Trophoblast cell (in vitro differentiated cells and primary cell): ENCODE measurements at regions not wholly inside any gene's neighbourhood (a gene's known extent, or its start where the extent isn't known, plus 50 kb on each side); places are given as distances from the start of the nearest gene placed in this dataset.

Source experiments
- DNase-seq, 2 donors: peaks; one replicate each; pipeline ENCODE4 v3.0.0-alpha.2; 2016
- H2AFZ ChIP-seq: 2 replicates; pipeline ENCODE4 v1.6.1; 2013; ENCODE audit warnings: low read length, moderate library complexity, mild to moderate bottlenecking; ENCODE audit not compliant: insufficient read depth, poor library complexity
- H2AK5ac ChIP-seq: 2 replicates; pipeline ENCODE4 v1.6.1; 2013; ENCODE audit warnings: mild to moderate bottlenecking, low read length
- H2BK120ac ChIP-seq: 2 replicates; pipeline ENCODE4 v1.6.1; 2013; ENCODE audit warnings: low read length, mild to moderate bottlenecking, moderate library complexity; ENCODE audit not compliant: insufficient read depth, poor library complexity
- H2BK12ac ChIP-seq: 2 replicates; pipeline ENCODE4 v1.6.1; 2013; ENCODE audit warnings: mild to moderate bottlenecking, low read length, moderate library complexity
- H2BK5ac ChIP-seq: 2 replicates; pipeline ENCODE4 v1.6.1; 2013; ENCODE audit warnings: low read length, low read depth, moderate library complexity, mild to moderate bottlenecking; ENCODE audit not compliant: poor library complexity
- H3K14ac ChIP-seq: 2 replicates; pipeline ENCODE4 v1.6.1; 2013; ENCODE audit warnings: mild to moderate bottlenecking, low read length
- H3K18ac ChIP-seq: 2 replicates; pipeline ENCODE4 v1.6.1; 2013; ENCODE audit warnings: mild to moderate bottlenecking, low read length
- H3K23ac ChIP-seq: 2 replicates; pipeline ENCODE4 v1.6.1; 2013; ENCODE audit warnings: low read length
- H3K27ac ChIP-seq: 2 replicates; pipeline ENCODE4 v1.5.1; 2013; ENCODE audit warnings: low read depth, mild to moderate bottlenecking, inconsistent platforms, low read length, moderate library complexity
- H3K27me3 ChIP-seq: 2 replicates; pipeline ENCODE4 v1.6.1; 2013; ENCODE audit warnings: inconsistent platforms, mild to moderate bottlenecking, low read length, moderate library complexity; ENCODE audit not compliant: insufficient read depth
- H3K36me3 ChIP-seq, 2 experiments: 1 replicate in 1 of 2; 2 replicates in 1 of 2; pipeline ENCODE4 v1.6.1; 2013; ENCODE audit warnings: low read length in 2 of 2, mild to moderate bottlenecking in 2 of 2, moderate library complexity in 1 of 2; ENCODE audit not compliant: insufficient read depth in 2 of 2, control insufficient read depth in 1 of 2
- H3K4ac ChIP-seq: 2 replicates; pipeline ENCODE4 v1.6.1; 2013; ENCODE audit warnings: low read depth, mild to moderate bottlenecking, low read length, moderate library complexity
- H3K4me1 ChIP-seq, 2 experiments: 1 replicate in 1 of 2; 2 replicates in 1 of 2; pipeline ENCODE4 v1.6.1; 2013; ENCODE audit warnings: low read length in 2 of 2, mild to moderate bottlenecking in 2 of 2, moderate library complexity in 1 of 2; ENCODE audit not compliant: insufficient read depth in 2 of 2, control insufficient read depth in 1 of 2
- H3K4me2 ChIP-seq: 2 replicates; pipeline ENCODE4 v1.6.1; 2013; ENCODE audit warnings: inconsistent platforms, mild to moderate bottlenecking, low read length, moderate library complexity
- H3K4me3 ChIP-seq: 2 replicates; pipeline ENCODE4 v1.5.1; 2013; ENCODE audit warnings: mild to moderate bottlenecking, low read depth, low read length, inconsistent platforms
- H3K79me1 ChIP-seq: one replicate; pipeline ENCODE4 v1.6.1; 2013; ENCODE audit warnings: low read length
- H3K79me2 ChIP-seq: 2 replicates; pipeline ENCODE4 v1.6.1; 2013; ENCODE audit warnings: low read length, mild to moderate bottlenecking; ENCODE audit not compliant: control insufficient read depth, insufficient read depth, poor library complexity
- H3K9ac ChIP-seq: 2 replicates; pipeline ENCODE4 v1.6.1; 2013; ENCODE audit warnings: mild to moderate bottlenecking, low read length
- H3K9me3 ChIP-seq: 2 replicates; pipeline ENCODE4 v1.6.1; 2013; ENCODE audit warnings: low read depth, mild to moderate bottlenecking, control low read depth, inconsistent platforms, low read length; ENCODE audit not compliant: insufficient read depth
- H4K12ac ChIP-seq: 2 replicates; pipeline ENCODE4 v1.6.1; 2013; ENCODE audit warnings: low read depth, mild to moderate bottlenecking, low read length, moderate library complexity
- H4K8ac ChIP-seq: 2 replicates; pipeline ENCODE4 v1.6.1; 2013; ENCODE audit warnings: low read depth, mild to moderate bottlenecking, low read length, moderate library complexity
- H4K91ac ChIP-seq: one replicate; pipeline ENCODE4 v1.6.1; 2013; ENCODE audit warnings: low read depth, mild to moderate bottlenecking, low read length, moderate library complexity
- WGBS: extraction: QIAGEN DNeasy Blood & Tissue Kit; methylation state at CpG from one replicate; pipeline ENCODE4 v1.1.7; 2013; ENCODE audit warnings: missing lambda C conversion rate; ENCODE audit not compliant: insufficient read length, insufficient coverage; ENCODE audit errors: extremely low coverage; 5-methylcytosine and 5-hydroxymethylcytosine counted together

DNA sequence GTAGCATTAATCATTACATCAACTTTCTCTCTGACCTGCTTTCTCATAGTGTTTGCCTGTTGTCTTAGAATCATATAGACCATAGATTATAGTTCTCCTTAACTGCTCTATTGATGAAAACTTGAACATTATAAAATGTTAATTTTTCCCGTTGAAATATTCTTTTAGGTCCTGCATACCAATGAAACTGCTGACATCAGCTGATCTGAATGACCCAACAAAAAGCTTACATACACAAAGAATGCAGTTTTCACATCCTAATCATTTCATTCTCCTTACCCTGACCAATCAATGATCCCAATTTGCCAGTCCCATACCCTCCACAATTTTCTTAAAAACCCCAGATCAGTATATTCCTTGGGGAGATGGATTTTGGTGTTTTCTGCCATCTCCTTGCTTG lies 302.9 kb upstream of the MBL2 start:
- Histone ChIP-seq H3K9me3 (no peaks in the 10 kb centered on the region), H3K4me3 (no peak overlapping the region), H3K27ac (no peak overlapping the region), H3K4ac (no peak overlapping the region), H2BK5ac (no peak overlapping the region), H3K14ac (no peak overlapping the region), H4K12ac (no peak overlapping the region), H2AK5ac (no peak overlapping the region), H3K18ac (no peak overlapping the region), H4K8ac (no peak overlapping the region), H3K4me2 (no peak overlapping the region), H2BK120ac (no peak overlapping the region), H2AFZ (no peak overlapping the region), H3K36me3 (no peaks in the 10 kb centered on the region), H2BK12ac (no peak overlapping the region), H3K27me3 (no peaks in the 10 kb centered on the region), H3K4me1 (no peaks in the 10 kb centered on the region), H3K79me1 (no peaks in the 10 kb centered on the region), H3K79me2 (no peaks in the 10 kb centered on the region), H3K9ac (no peak overlapping the region), H3K23ac (no peak overlapping the region), H4K91ac (no peak overlapping the region)
- WGBS: no CpG with 5 or more reads among the region's 1 CpG
- DNase-seq: no peak

DNA sequence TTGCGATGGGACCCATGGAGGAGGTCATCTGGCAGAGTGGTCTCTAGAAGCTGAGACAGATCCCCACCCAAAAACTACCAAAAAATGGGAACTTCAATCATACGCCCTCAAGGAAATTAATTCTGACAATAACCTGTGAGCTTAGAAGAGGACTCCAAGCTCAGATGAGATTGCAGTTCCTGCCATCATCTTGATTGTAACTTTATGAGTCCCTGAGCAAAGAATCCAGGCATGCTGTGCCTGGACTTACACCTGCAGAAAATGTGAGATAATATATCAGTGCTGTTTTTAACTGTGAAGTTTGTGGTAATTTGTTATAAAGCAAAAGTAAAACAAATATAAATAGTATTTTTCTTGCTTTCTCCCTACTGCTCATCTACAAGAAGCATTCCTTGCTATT lies 299.6 kb upstream of the MBL2 start:
- H4K8ac ChIP-seq: no peak overlapping the region
- H2BK5ac ChIP-seq: no peak overlapping the region
- DNase-seq: no peak
- no peak overlapping the region for H2BK120ac ChIP-seq
- no peaks in the 10 kb centered on the region for H3K4me1 ChIP-seq
- H3K79me1 ChIP-seq: no peaks in the 10 kb centered on the region
- no peak overlapping the region for H3K4ac ChIP-seq
- no peaks in the 10 kb centered on the region for H3K9me3 ChIP-seq
- H3K36me3 ChIP-seq: no peaks in the 10 kb centered on the region
- H4K91ac ChIP-seq: no peak overlapping the region
- H3K27me3 ChIP-seq: no peaks in the 10 kb centered on the region
- no peak overlapping the region for H3K23ac ChIP-seq
- H3K14ac ChIP-seq: no peak overlapping the region
- no peaks in the 10 kb centered on the region for H3K79me2 ChIP-seq
- no peak overlapping the region for H4K12ac ChIP-seq
- H3K4me2 ChIP-seq: no peak overlapping the region
- no peak overlapping the region for H3K18ac ChIP-seq
- H3K9ac ChIP-seq: no peak overlapping the region
- no peak overlapping the region for H2AFZ ChIP-seq
- H3K4me3 ChIP-seq: no peak overlapping the region
- no CpG with 5 or more reads among the region's 2 CpGs for whole genome bisulfite sequencing
- H2BK12ac ChIP-seq: no peak overlapping the region
- no peak overlapping the region for H3K27ac ChIP-seq
- H2AK5ac ChIP-seq: no peak overlapping the region

DNA sequence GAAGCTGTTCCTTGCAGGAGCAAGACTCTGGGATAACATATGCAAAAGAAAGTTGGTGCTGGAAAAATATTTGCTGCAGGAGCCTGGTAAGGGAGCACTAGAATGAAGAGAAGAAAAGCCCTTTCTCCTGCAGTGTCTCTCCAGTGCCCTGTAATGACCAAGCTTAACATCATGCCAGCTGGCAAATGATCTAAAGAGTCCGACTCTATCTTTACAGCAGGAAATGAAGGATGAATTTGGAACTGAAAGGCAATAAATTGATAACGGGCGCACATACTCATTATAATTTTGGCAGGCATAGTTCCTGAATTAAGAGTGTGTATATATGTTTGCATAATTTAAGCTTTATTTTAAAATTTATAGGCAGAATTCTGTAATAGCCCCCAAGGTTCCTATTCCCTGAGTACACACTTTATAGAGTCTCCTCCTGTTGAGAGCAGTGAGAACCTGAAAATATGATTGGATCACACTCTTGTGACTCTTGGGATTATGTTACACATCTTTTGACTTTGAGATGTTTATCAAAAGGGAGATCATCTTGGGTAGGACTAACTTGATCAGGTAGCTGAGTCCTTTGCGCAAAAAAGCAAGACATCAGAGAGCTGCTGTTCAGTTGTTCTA lies 299.0 kb upstream of the MBL2 start:
- Histone ChIP-seq H3K4me2 (no peak overlapping the region), H3K14ac (no peak overlapping the region), H3K23ac (no peak overlapping the region), H3K9me3 (no peaks in the 10 kb centered on the region), H3K27ac (no peak overlapping the region), H2BK12ac (no peak overlapping the region), H4K12ac (no peak overlapping the region), H3K79me2 (no peaks in the 10 kb centered on the region), H3K79me1 (no peaks in the 10 kb centered on the region), H4K91ac (no peak overlapping the region), H3K4me1 (no peaks in the 10 kb centered on the region), H2BK120ac (no peak overlapping the region), H4K8ac (no peak overlapping the region), H3K4ac (no peak overlapping the region), H2AK5ac (no peak overlapping the region), H3K36me3 (no peaks in the 10 kb centered on the region), H3K27me3 (no peaks in the 10 kb centered on the region), H3K18ac (no peak overlapping the region), H3K9ac (no peak overlapping the region), H3K4me3 (no peak overlapping the region), H2AFZ (no peak overlapping the region), H2BK5ac (no peak overlapping the region)
- WGBS: no CpG with 5 or more reads among the region's 4 CpGs
- no peak for DNase-seq

DNA sequence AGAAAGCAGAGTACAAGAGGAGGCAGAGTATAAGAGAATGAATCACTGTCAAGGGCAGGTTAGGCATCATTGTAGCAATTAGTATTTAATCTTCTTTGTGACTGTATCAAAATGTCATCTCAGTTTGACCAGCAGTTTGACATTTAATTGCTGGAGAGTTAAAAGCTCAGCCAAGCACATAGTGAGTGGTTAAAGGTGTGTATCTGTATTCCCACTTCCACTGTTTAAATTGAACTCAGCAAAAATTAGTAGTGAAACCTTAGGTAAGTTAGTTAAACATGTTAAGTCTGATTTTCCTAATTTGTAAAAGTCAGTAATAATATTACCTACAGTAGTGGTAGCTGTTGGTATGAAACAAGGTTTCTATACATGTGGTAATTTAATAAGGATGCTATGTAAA lies 296.4 kb upstream of the MBL2 start:
- no peak overlapping the region for H4K12ac ChIP-seq
- no peak overlapping the region for H2AFZ ChIP-seq
- H2BK120ac ChIP-seq: no peak overlapping the region
- H3K27ac ChIP-seq: no peak overlapping the region
- H3K79me2 ChIP-seq: no peaks in the 10 kb centered on the region
- no peak overlapping the region for H3K4ac ChIP-seq
- H3K79me1 ChIP-seq: no peaks in the 10 kb centered on the region
- H3K4me1 ChIP-seq: no peaks in the 10 kb centered on the region
- no peak overlapping the region for H3K9ac ChIP-seq
- no peaks in the 10 kb centered on the region for H3K36me3 ChIP-seq
- no peak overlapping the region for H2AK5ac ChIP-seq
- no peak overlapping the region for H3K4me3 ChIP-seq
- no peak overlapping the region for H2BK12ac ChIP-seq
- no peak overlapping the region for H3K23ac ChIP-seq
- H4K8ac ChIP-seq: no peak overlapping the region
- no peak overlapping the region for H4K91ac ChIP-seq
- H3K9me3 ChIP-seq: no peaks in the 10 kb centered on the region
- H3K14ac ChIP-seq: no peak overlapping the region
- DNase-seq: no peak
- H3K18ac ChIP-seq: no peak overlapping the region
- no peak overlapping the region for H2BK5ac ChIP-seq
- no peak overlapping the region for H3K4me2 ChIP-seq
- H3K27me3 ChIP-seq: no peaks in the 10 kb centered on the region
